HG03196 (cell line): ENCODE measurements at regions not wholly inside any gene's neighbourhood (a gene's known extent, or its start where the extent isn't known, plus 50 kb on each side); places are given as distances from the start of the nearest gene placed in this dataset.

Experiments used
- ATAC-seq: cut with Tn5 transposase; IDR thresholded peaks from one replicate; pipeline ENCODE4 v1.9.1; 2021; ENCODE audit not compliant: unreplicated experiment

DNA sequence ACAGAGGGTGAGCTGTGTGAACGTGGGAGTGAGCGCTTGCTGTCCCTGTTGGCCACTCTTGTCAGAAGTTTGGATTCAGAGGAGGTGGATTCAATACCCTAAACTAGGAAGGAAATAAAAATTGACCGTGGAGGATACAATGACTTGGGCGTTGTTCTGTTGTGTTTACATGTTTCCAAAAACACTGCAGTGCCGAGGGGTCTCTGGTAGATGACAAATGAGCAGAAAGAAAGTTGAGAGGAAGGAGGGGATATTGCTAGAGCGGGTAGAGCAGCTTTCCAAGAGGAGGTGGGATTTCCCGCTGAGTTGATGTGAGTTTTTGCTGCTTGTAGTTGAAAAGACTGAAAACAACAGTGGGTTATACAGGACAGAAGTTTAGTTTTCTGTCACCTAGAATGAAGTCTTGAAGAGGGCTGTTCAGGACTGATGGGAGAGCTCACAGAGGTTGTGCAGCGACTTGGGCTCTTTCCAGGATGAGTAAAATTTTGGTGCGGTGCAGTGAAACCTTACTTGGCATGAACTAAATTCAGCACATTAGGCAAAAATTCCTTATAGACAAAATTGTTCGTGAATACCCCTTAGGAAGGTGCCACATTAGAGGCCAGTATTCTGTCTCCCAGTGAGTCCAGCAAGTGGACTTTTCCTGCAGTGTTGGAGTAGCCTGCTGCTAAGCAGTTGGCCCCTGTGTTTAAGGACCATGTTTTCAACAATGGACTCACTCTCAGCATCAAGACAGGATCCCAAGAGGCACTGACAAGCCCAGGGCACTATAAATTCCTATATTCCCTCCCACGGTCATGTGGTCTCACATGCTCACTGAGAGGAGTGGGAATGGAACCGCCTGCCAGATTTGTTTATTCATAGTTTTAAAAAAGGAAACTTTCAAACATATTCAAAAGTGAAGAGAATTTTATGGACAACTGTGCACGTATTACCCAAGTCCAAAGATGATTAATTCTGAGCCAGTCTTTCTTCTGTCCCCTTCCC is 435.0 kb upstream of the C2CD4B start:
- ATAC-seq = no peak

DNA sequence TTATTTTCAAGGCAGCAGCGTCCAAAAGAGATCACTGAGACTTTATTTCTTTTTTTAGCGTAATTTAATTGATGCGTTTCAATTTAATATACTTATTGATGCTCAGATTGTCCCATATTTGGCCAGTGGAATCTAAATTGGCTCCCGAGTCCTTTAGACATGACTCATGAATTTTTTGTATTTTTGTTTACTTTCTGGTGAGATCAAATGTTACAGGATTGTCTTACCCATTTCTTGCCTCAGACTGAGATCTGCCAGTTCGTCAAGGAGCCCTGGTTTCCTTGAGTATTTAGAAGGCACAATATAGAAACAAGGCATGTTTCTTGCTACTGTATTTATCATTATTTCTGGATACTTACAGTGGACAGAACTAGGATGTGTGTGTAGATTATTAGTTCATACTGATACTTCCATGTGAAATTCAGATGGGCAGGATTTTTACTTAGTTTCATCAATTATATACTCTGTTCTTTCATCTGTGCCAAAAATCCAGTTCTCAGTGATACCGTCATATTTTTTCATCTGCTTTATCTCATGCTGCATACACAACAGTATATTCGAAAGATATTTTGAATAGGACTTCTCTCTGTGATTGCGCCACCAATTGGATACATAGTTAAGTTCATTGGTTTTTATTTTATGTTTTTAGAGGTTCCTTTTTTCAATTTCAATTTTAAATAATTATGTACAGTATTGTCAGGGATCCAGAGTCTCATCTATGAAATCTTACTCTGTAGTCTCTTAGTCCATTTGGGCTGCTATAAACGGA is 436.9 kb upstream of the C2CD4B start:
- ATAC-seq = no peak

DNA sequence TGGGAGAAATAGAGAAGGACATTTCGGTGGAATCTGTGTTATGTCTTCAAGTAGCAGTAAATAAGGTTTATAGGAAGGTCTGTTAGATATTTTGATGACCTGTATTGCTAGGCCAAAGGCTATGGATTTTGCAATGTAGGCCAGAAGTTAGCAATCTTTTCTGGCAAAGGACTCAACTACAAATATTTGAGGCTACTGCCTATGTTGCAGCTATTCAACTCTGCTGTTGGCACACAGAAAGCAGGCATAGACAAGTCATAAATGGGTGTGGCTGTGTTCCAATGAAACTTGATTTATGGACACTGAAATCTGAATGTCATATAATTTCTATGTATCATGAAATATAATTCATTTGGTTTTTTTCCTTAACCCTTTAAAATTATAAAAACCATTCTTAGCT is 438.7 kb upstream of the C2CD4B start:
- no peak for ATAC-seq

DNA sequence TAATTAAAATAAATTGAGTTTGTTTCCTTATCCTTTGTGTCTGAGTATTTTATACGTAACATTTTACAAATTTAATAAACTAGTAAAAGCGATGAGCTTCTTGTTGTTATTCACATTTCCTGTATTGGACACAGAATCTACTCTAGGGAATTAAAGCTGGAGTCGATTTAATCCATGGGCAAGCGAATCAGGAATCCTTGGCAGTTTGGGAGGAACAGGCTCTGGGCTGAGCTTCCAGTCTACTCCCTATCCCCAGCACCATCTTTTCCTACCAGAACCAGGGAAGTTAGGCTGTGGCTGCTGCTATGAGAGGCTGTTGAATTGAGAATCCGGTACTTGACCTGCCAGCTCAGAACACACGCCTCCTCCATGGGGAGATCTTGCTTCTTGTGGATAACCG is 437.3 kb upstream of the TPM1 start:
- ATAC-seq = no peak

GRCh38 chr15:62606376-62607113 is 436.0 kb upstream of the TPM1 start:
- ATAC-seq = no peak

GRCh38 chr15:62607114-62607462 is 435.5 kb upstream of the TPM1 start:
- ATAC-seq = no peak

DNA sequence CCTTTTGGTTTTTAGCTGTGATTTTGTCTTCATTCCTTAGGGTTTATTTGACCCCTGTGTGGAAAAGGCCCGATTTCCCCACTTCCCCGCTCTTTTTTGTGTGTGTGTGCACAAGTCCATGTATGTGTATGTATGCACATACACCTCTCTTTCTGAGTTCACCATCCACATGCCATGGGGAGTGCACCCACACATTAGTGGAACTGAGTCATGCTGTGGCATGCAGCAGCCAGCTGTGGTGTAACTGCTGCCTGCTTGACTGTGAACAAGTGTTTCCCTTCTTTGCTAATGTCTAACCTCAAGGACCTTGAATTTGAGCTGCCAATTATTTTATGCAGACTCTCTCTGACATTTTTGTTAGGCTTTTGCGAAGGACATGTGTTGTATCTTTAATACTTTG is 434.9 kb upstream of the TPM1 start:
- no peak for ATAC-seq

DNA sequence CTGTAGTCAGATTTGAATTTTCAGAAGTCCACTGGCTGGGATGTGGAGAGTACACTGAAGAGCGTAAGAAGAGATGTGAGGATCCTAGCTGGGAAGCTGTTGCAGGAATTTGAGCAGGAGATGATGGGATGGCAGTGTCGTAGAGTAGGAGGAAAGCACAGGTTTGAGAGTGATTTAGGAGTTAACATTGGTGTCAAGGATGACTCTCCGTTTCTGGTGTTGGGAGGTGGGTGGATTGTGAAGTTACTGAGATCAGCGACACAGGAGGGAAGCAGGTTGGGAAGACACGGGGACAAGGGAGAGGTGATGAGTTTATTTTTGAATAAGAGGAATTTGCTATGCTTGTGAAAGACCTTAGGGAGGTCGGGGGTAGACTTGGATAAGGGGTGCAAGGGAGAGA is 434.2 kb upstream of the TPM1 start:
- no peak for ATAC-seq

DNA sequence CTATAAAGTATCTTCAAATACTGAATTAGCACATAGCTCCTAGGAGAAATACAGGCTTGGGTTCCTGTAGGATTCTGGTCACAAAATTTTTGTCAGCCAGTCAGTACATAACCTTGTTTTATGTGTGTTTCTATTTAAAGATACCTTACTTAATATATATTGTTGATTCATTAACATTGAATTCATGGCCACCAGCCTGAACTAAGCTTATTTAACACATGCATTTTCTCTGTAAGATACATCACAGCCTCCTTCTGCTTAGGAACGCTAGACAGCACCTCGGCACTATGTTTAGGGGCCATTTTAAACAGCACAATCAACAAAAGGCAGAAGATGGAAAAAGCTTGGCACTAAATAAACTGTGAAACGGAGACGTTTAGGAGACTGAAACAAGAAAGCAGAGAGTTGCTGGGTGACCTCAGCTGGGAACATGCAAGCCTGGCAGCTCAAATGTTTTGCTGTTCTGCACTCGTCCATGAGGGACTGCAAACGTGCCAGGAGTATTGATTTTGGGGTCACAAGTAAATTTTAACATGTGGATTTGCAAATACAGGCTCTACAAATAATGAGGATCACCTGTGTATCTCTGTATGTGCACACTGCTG is 432.2 kb upstream of the TPM1 start:
- ATAC-seq = no peak

GRCh38 chr15:62611002-62611401 is 431.5 kb upstream of the TPM1 start:
- ATAC-seq = no peak

DNA sequence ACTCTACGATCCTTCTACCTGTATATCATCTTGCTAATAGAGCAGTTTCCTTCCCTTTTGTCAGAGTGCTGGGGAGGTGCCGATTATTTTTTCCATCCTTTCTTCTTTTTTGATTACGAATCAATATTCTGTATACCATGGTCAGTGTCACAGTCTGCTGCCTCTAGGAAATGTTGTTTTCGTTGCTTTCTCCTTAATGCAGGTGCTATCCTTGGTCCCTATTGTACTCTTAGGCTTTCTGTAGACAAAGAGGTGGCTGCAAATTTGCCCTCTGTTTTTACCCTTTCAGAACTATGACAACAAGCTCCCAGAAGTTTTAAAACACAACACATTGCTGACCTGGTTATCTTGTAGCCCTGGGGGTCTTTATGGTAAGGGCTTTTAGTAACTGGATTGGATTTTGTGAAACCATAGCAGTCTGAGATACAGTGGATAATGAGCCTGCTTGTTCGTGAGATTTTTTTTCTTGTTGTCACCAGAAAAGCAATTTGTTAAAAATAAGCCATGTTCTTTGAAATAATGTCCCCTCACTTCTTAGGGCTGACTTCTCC is 430.3 kb upstream of the TPM1 start:
- no peak for ATAC-seq

DNA sequence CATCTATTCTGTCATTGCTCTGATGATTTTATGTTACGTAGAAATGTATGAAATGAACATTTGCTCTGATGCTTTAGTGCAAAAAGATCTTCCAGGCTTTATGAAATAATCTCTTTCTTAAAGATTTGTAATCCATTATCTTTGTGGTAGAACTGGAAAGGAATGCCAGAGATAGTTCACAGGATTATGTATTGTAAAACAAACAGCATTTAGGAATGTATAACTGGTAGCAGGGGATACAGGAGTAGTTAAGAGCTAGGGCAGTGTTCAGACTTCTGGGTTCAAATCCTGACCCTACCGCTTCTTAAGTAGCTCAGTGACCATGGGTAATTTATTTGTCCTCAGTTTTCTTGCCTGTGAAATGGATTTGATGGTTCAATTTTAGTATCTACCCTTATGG is 429.8 kb upstream of the TPM1 start:
- ATAC-seq = no peak

- no peak for ATAC-seq
These were observed 425.8 kb upstream of the TPM1 start for GRCh38 chr15:62616746-62617145.

GRCh38 chr15:62617741-62618140 is 424.8 kb upstream of the TPM1 start:
- ATAC-seq = no peak

DNA sequence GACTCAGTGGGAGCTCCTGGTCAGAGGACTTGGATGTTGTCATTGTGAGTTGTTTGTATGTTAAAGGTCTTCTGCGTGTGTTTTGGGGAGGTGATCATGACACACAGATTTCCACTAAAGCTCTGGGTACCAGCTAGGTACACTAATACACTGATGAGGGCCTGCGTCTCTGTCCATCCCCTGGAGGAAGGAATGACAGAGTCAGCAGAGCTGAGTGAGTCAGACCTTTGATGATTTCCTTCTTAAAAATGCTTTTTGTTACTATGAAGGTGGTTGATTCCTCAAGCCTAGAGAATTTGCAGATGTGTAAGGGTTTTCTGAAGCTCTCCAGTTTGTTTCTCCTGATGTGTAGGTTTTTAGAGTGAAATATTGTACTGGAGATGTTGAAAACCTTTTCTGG is 424.1 kb upstream of the TPM1 start:
- ATAC-seq = no peak

DNA sequence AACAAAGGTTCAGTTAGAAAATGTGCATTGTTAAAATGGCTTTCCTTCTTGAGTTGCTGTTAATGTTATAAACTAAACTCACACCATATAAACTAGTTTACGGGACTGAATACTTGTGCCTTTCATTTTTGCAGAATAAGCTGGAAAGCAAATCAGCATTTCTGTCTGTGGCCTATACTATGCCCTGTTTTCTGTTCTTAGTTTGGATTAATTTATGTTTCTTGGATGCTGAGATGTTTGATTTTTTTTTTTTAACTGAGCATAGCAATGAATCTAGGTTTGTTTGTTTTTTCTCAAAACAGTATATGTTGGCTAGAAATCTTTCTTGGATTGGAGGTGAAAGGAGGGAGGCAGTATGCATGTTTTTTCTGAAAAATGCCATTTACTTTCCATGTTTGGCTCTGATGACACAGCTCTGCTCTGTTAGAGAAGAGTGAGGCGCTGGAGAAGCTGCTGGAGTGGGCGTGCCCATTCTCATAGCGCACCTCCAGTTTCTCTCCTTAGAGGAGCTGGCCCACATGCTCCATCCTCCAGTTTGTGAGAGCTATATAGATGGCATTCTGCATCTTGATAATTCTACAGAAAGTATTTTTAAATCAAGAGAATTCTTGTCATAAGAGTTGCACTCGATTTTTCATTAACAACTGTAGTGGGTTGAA is 423.6 kb upstream of the TPM1 start:
- no peak for ATAC-seq

GRCh38 chr15:62619526-62619925 is 423.0 kb upstream of the TPM1 start:
- ATAC-seq = no peak

GRCh38 chr15:62622775-62623174 is 419.8 kb upstream of the TPM1 start:
- ATAC-seq = no peak

DNA sequence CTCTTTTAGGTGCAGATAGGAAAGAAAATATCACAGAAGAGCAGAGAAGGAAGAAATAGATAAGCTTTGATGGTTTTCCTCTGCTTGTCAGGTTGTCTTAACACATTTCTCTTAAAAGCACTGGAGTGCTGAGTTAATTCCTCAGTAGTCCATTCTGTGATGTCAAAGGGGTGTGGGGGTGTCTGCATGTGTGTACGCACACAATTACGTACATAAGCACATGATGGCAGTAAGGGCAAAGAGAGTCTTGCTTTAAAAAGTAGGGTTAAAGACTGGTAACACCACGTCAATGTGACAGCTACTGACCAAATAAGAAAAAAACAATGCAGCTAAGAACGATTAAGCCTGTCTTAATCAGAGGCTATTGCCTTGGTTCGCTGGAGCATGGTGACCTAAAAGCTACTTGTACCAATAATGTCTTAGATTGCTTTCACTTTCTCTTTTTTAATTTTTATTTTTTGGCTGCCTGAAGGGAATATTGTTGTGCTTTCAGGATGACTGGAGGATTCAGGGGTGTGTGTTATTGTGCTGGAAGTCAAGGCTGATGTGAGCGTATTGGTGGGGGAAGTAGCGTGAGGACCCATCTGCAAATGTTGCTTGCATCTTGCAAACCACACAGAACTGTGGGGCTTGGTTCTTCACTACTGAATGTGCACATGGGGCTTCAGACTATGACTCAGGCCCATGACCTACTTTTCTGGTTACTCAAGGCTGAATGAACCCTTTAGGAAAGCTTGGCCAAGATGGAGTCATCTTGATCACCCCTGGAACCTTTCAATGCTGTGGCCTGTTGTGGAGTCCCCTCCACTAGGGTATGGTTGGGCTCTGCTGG is 417.8 kb upstream of the TPM1 start:
- ATAC-seq = peak; percentile 72
